Ishikawa (cell line): ENCODE measurements at regions not wholly inside any gene's neighbourhood (a gene's known extent, or its start where the extent isn't known, plus 50 kb on each side); places are given as distances from the start of the nearest gene placed in this dataset.

Source experiments
- CEBPB ChIP-seq: IDR thresholded peaks from 2 replicates; pipeline ENCODE4 v1.6.1; 2012
- CREB1 ChIP-seq: IDR thresholded peaks from 2 replicates; pipeline ENCODE4 v1.6.1; 2012; ENCODE audit warnings: low read depth
- EGR1 ChIP-seq: IDR thresholded peaks from 2 replicates; pipeline ENCODE4 v1.6.1; 2012
- EP300 ChIP-seq: IDR thresholded peaks from 2 replicates; pipeline ENCODE4 v1.6.1; 2012; ENCODE audit warnings: borderline replicate concordance
- FOXM1 ChIP-seq: IDR thresholded peaks from 2 replicates; pipeline ENCODE4 v1.6.1; 2012; ENCODE audit warnings: low read depth, borderline replicate concordance
- MAX ChIP-seq: IDR thresholded peaks from 2 replicates; pipeline ENCODE4 v1.6.1; 2012
- NFIC ChIP-seq: IDR thresholded peaks from 2 replicates; pipeline ENCODE4 v1.6.1; 2012
- RAD21 ChIP-seq: IDR thresholded peaks from 2 replicates; pipeline ENCODE4 v1.6.1; 2012; ENCODE audit warnings: low read depth
- REST ChIP-seq: IDR thresholded peaks from 2 replicates; pipeline ENCODE4 v1.6.1; 2012; ENCODE audit warnings: low read depth, mild to moderate bottlenecking
- TAF1 ChIP-seq: IDR thresholded peaks from 2 replicates; pipeline ENCODE4 v1.6.1; 2012; ENCODE audit warnings: low read depth, mild to moderate bottlenecking
- TCF12 ChIP-seq: IDR thresholded peaks from 2 replicates; pipeline ENCODE4 v1.6.1; 2012; ENCODE audit warnings: low read depth
- TEAD4 ChIP-seq: IDR thresholded peaks from 2 replicates; pipeline ENCODE4 v1.6.1; 2012
- USF1 ChIP-seq: IDR thresholded peaks from 2 replicates; pipeline ENCODE4 v1.6.1; 2012
- YY1 ChIP-seq: IDR thresholded peaks from 2 replicates; pipeline ENCODE4 v1.6.1; 2012; ENCODE audit warnings: low read depth
- ZBTB7A ChIP-seq: IDR thresholded peaks from 2 replicates; pipeline ENCODE4 v1.6.1; 2012; ENCODE audit warnings: low read depth

GRCh38 chr6:170173335-170173881 is 117.5 kb downstream of the DLL1 start:
- TF ChIP-seq REST (no peak), CEBPB (no peak), TEAD4 (no peak), ZBTB7A (no peak), TCF12 (no peak), MAX (no peak)

GRCh38 chr6:170172825-170173256 is 118.0 kb downstream of the DLL1 start:
- TF ChIP-seq MAX (no peak), FOXM1 (no peak), TEAD4 (no peak), YY1 (no peak)

GRCh38 chr6:170172392-170172791 is 118.5 kb downstream of the DLL1 start:
- TF ChIP-seq TEAD4 (no peak), REST (no peak)

GRCh38 chr6:170167657-170168159 is 123.2 kb downstream of the DLL1 start:
- TF ChIP-seq CEBPB (no peak), FOXM1 (no peak), TAF1 (no peak), NFIC (no peak), CREB1 (no peak), RAD21 (no peak)

- TF ChIP-seq REST (no peak), EP300 (no peak), ZBTB7A (no peak), NFIC (no peak), CEBPB (no peak)
Measured at GRCh38 chr6:170166511-170167122, 124.3 kb downstream of the DLL1 start.

GRCh38 chr6:170165471-170166117 is 125.3 kb downstream of the DLL1 start:
- TF ChIP-seq YY1, result no peak
- TF ChIP-seq USF1, result no peak
- TF ChIP-seq CEBPB, result no peak
- TF ChIP-seq EGR1, result no peak
- TF ChIP-seq CREB1, result no peak
- no peak for TF ChIP-seq TCF12
- no peak for TF ChIP-seq NFIC
- no peak for TF ChIP-seq MAX
